ENCODE measurements at regions not wholly inside any gene's neighbourhood (a gene's known extent, or its start where the extent isn't known, plus 50 kb on each side); places are given as distances from the start of the nearest gene placed in this dataset.

- TF ChIP-seq CTCF (conservative IDR thresholded peaks at IDR 0.05) (no peak), ZFX (IDR thresholded peaks at IDR 0.05) (no peak)
Observed at GRCh38 chr3:168617658-168618057, 521.9 kb upstream of the GOLIM4 start.
